ENCODE measurements at regions not wholly inside any gene's neighbourhood (a gene's known extent, or its start where the extent isn't known, plus 50 kb on each side); places are given as distances from the start of the nearest gene placed in this dataset.
"Not testable (repeated sequence)": the region's sequence is repeated elsewhere in the genome, so short reads cannot be mapped to it uniquely, and the experiment has no call there.

DNA sequence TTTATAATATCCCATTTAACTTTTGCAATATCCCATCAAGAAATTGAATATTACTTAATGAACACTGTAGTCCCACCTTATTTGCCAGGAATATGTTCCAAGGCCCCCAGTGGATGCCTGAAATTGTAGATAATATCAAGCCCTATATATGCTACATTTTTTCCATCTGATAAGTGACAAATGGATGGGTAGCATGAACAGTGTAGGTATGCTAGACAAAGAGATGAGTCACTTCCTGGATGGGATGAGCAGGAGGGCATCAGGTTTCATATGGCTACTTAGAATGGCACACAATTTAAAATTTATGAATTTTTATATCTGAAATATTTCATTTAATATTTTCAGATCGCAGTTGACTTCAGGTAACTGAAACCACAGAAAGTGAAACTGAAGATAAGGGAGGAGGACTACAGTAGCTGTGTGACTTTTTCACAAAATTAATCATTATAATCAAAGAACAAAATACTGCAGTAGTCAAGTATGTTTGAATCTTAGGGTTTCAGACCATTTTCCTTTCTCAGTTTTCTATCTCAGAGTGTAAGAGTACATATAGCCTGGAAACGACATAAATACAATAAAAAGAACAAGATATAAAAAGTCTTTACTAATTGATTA is 636.4 kb upstream of the ARRDC3 start:
- in situ Hi-C loops (cut with MboI; ENCODE audit: low pct_unique_long_range_greater_than_20kb in 2 of 9, low sequenced_read_pairs in 9 of 9, unreplicated experiment in 9 of 9), result no loop called here
- 13 to 97% (median 85%) methylated on average over 2 of the region's 2 CpGs; no CpG with 5 or more reads in 1 of the 10 experiments for WGBS, 10 experiments

DNA sequence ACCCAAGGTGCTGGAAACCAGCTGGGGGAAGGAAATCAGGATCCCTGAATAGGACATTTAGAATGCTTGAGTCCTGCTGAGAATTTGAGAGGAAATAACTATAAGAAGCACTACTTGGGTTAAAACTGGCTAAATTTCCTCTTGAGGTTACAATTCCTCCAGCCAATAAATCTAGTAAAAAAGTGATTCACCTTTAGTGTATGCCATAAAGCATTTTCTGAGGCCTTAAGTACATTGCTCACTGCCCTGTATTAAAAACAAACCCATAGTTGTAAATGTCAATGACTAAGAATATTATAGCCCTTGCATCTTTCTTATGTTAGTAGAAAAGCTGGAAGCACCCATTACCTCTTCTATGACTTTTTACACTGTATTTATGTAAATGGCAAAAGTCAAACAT is 634.7 kb upstream of the ARRDC3 start:
- H3K27ac ChIP-seq, result no peak overlapping the region
- no peak overlapping the region for H3K4me3 ChIP-seq
- peaks cover 0 to 7% of the 10 kb centered on the region in 2 donors for H3K4me1 ChIP-seq (replicated peaks in 1 of 2)
- in situ Hi-C loops (cut with MboI; ENCODE audit: low pct_unique_long_range_greater_than_20kb in 2 of 9, low sequenced_read_pairs in 9 of 9, unreplicated experiment in 9 of 9), result no loop called here
- no peak for ATAC-seq (replicated peaks in 6 of 8)

More for the DNA sequence above, 636.4 kb upstream of the ARRDC3 start:
- Histone ChIP-seq H3K4me3 (no peak overlapping the region), H3K27ac (no peak overlapping the region), H3K4me1 (replicated peaks in 1 of 2) (peaks cover 0 to 17% of the 10 kb centered on the region in 2 donors)
- no peak for ATAC-seq (replicated peaks in 6 of 8)

DNA sequence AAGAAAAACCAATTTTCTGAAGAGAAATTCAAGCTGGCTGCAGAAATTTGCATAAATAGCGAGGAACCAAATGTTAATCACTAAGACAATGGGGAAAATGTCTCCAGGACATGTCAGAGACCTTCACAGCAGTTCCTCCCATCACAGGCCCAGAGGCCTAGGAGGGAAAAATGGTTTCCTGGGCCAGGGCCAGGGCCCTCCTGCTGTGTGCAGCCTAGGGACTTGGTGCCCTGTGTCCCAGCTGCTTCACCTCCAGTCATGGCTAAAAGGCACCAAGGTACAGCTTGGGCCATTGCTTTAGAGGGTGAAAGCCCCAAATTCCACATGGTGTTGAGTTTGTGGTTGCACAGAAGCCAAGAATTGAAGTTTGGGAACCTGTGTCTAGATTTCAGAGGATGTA is 628.7 kb upstream of the ARRDC3 start:
- in situ Hi-C loops (cut with MboI; ENCODE audit: low pct_unique_long_range_greater_than_20kb in 2 of 9, low sequenced_read_pairs in 9 of 9, unreplicated experiment in 9 of 9); H3K4me3 ChIP-seq; H3K27ac ChIP-seq; ATAC-seq (replicated peaks in 6 of 8); H3K4me1 ChIP-seq (replicated peaks in 1 of 2): not testable (repeated sequence)
- WGBS, 10 experiments, result 14 to 100% (median 36%) methylated on average over 1 of the region's 1 CpG; no CpG with 5 or more reads in 4 of the 10 experiments

DNA sequence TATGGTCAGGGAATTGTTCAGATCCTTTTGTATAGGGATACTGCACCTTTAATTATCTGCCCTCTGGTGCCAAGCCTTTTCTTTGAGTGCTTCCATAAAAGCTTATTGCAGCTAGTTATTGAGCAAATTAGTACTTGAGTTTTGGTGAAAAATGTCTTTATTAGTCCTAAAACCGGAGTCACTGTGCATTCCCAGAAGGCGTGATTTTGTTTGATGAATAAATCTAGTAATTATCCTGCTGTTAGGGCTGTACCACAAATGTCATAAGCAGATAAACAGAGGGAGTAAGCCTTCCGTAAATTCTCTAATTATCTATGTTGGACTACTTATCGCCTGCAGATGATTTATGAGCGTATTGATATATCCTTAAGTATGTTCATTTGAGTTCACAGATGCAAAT is 620.7 kb upstream of the ARRDC3 start:
- ATAC-seq (replicated peaks in 6 of 8), result peak in 4 of 8 experiments; percentile 14 to 40 (median 26)
- H3K27ac ChIP-seq, result peak overlapping the region in 1 of 2 donors; percentile 13
- no peak overlapping the region for H3K4me3 ChIP-seq
- peaks cover 6 to 45% of the 10 kb centered on the region in 2 donors for H3K4me1 ChIP-seq (replicated peaks in 1 of 2)
- in situ Hi-C loops (cut with MboI; ENCODE audit: low pct_unique_long_range_greater_than_20kb in 2 of 9, low sequenced_read_pairs in 9 of 9, unreplicated experiment in 9 of 9), result no loop called here
- 13 to 80% (median 66%) methylated on average over 2 to 5 of the region's 5 CpGs for WGBS, 10 experiments

GRCh38 chr5:92002721-92003274 is 619.7 kb upstream of the ARRDC3 start:
- 42 to 100% (median 72%) methylated on average over 1 to 4 of the region's 4 CpGs for WGBS, 10 experiments
- ATAC-seq (replicated peaks in 6 of 8), result peak in 5 of 8 experiments; percentile 88 to 92 (median 91)
- in situ Hi-C loops (cut with MboI; ENCODE audit: low pct_unique_long_range_greater_than_20kb in 2 of 9, low sequenced_read_pairs in 9 of 9, unreplicated experiment in 9 of 9), result no loop called here
- Histone ChIP-seq H3K27ac (no peak overlapping the region), H3K4me1 (replicated peaks in 1 of 2) (peaks cover 6 to 45% of the 10 kb centered on the region in 2 donors), H3K4me3 (no peak overlapping the region)

DNA sequence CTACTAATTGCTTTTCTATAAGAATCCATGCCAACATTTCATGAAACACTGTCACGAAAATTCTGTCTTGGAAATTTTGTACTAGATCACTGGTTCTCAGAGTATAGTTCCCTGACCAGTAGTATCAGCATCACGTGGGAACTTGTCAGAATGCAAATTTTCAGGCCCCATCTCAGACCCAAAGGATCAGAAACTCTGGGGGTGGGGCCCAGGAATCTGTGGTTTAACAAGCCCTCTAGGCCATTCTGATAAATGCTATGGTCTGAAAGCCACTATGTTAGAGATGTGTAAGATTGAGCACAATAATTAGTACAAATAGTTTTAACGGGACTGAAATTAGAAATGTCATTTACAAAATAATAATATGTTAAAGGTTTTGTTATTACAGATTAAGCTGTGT is 615.7 kb upstream of the ARRDC3 start:
- in situ Hi-C loops (cut with MboI; ENCODE audit: low pct_unique_long_range_greater_than_20kb in 2 of 9, low sequenced_read_pairs in 9 of 9, unreplicated experiment in 9 of 9), result no loop called here
- no peak for ATAC-seq (replicated peaks in 6 of 8)
- Histone ChIP-seq H3K4me3 (no peak overlapping the region), H3K27ac (no peak overlapping the region), H3K4me1 (replicated peaks in 1 of 2) (peaks cover 2 to 23% of the 10 kb centered on the region in 2 donors)
- WGBS, 10 experiments, result 8 to 100% (median 50%) methylated on average over 2 to 3 of the region's 3 CpGs; no CpG with 5 or more reads in 1 of the 10 experiments

GRCh38 chr5:91983869-91984268 is 600.8 kb upstream of the ARRDC3 start:
- Histone ChIP-seq H3K4me1 (replicated peaks in 1 of 2) (peaks cover 0 to 3% of the 10 kb centered on the region in 2 donors), H3K27ac (no peak overlapping the region), H3K4me3 (no peak overlapping the region)
- ATAC-seq (replicated peaks in 6 of 8), result no peak
- in situ Hi-C loops (cut with MboI; ENCODE audit: low pct_unique_long_range_greater_than_20kb in 2 of 9, low sequenced_read_pairs in 9 of 9, unreplicated experiment in 9 of 9), result no loop called here
- WGBS, 10 experiments, result 0 to 100% (median 85%) methylated on average over 1 of the region's 1 CpG; no CpG with 5 or more reads in 2 of the 10 experiments

DNA sequence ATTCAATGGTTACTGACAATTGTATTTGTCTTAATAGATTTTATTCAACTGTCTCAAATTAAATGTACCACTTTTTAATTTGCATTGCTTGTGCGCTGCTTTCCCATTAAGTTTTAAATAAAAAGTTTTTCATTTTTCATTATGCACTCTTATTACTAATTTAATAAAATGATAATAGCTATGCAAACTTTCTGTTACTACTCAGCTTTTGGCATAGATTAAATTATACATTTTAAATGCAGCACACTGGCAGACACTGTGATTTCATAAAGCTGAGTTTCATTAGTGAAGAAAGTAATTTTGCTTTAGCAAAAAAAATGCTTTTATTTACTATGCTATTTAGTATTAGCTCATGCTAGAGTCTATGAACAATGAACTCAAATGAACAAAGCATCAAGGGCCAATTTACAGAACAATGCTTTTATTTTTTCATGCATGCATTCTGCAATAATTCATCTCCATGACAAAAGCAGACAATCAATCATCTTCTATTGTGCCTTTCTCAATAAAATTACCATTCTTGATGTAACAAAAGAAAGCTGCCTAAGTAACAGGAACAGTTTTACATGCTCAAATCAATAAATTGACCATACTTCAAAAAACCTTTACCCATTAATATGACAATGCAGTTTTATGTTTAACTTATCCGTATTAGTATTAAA is 595.2 kb upstream of the ARRDC3 start:
- in situ Hi-C loops (cut with MboI; ENCODE audit: low pct_unique_long_range_greater_than_20kb in 2 of 9, low sequenced_read_pairs in 9 of 9, unreplicated experiment in 9 of 9), result no loop called here
- 14 to 87% (median 63%) methylated on average over 1 to 2 of the region's 2 CpGs for WGBS, 10 experiments
- Histone ChIP-seq H3K27ac (no peak overlapping the region), H3K4me1 (replicated peaks in 1 of 2) (peaks cover 6 to 24% of the 10 kb centered on the region in 2 donors), H3K4me3 (no peak overlapping the region)
- ATAC-seq (replicated peaks in 6 of 8), result peak in 1 of 8 experiments; percentile 15

GRCh38 chr5:91977579-91977978 is 594.5 kb upstream of the ARRDC3 start:
- Histone ChIP-seq H3K4me3 (no peak overlapping the region), H3K27ac (no peak overlapping the region), H3K4me1 (replicated peaks in 1 of 2) (peaks cover 6 to 24% of the 10 kb centered on the region in 2 donors)
- in situ Hi-C loops (cut with MboI; ENCODE audit: low pct_unique_long_range_greater_than_20kb in 2 of 9, low sequenced_read_pairs in 9 of 9, unreplicated experiment in 9 of 9), result no loop called here
- ATAC-seq (replicated peaks in 6 of 8), result no peak

GRCh38 chr5:91976451-91976850 is 593.3 kb upstream of the ARRDC3 start:
- Histone ChIP-seq H3K27ac (no peak overlapping the region), H3K4me3 (no peak overlapping the region), H3K4me1 (replicated peaks in 1 of 2) (peaks cover 12 to 24% of the 10 kb centered on the region in 2 donors)
- in situ Hi-C loops (cut with MboI; ENCODE audit: low pct_unique_long_range_greater_than_20kb in 2 of 9, low sequenced_read_pairs in 9 of 9, unreplicated experiment in 9 of 9), result no loop called here
- ATAC-seq (replicated peaks in 6 of 8), result peak in 3 of 8 experiments; percentile 16 to 43 (median 29)
- WGBS, 10 experiments, result 0 to 60% (median 24%) methylated on average over 1 to 3 of the region's 3 CpGs

- ATAC-seq (replicated peaks in 6 of 8), result no peak
- in situ Hi-C loops (cut with MboI; ENCODE audit: low pct_unique_long_range_greater_than_20kb in 2 of 9, low sequenced_read_pairs in 9 of 9, unreplicated experiment in 9 of 9), result no loop called here
- Histone ChIP-seq H3K27ac (no peak overlapping the region), H3K4me1 (replicated peaks in 1 of 2) (no peaks in the 10 kb centered on the region), H3K4me3 (no peak overlapping the region)
- 17 to 100% (median 73%) methylated on average over 1 of the region's 1 CpG; no CpG with 5 or more reads in 4 of the 10 experiments for WGBS, 10 experiments
These were observed 580.0 kb upstream of the ARRDC3 start for GRCh38 chr5:91963166-91963565.

- no peak overlapping the region for H3K4me3 ChIP-seq
- ATAC-seq (replicated peaks in 6 of 8), result peak in 1 of 8 experiments; percentile 66
- in situ Hi-C loops (cut with MboI; ENCODE audit: low pct_unique_long_range_greater_than_20kb in 2 of 9, low sequenced_read_pairs in 9 of 9, unreplicated experiment in 9 of 9), result no loop called here
These were observed 574.5 kb upstream of the ARRDC3 start for GRCh38 chr5:91957666-91958065.

DNA sequence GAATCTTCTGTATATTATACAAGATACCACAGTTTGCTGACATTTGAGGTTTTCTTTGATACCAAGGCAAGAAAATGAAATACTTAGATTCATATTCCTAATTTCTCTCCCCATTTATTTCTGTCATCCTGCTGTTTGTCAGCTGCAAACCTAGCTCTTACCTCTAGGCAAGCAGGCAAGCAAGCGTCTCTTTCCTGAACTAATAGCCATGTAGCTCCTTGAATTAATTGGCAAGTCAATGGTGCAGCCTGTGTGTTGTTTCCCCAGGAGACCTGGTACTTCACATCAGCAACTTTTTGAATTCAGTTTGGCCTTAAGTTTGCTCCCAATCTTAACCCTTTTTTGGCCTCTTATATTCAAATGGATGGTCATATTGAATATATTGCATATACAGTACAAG is 573.6 kb upstream of the ARRDC3 start:
- no peak overlapping the region for H3K4me3 ChIP-seq
- no peak overlapping the region for H3K27ac ChIP-seq
- H3K4me1 ChIP-seq (replicated peaks in 1 of 2), result no peaks in the 10 kb centered on the region
- in situ Hi-C loops (cut with MboI; ENCODE audit: low pct_unique_long_range_greater_than_20kb in 2 of 9, low sequenced_read_pairs in 9 of 9, unreplicated experiment in 9 of 9), result no loop called here
- 0 to 83% (median 59%) methylated on average over 1 of the region's 1 CpG; no CpG with 5 or more reads in 4 of the 10 experiments for WGBS, 10 experiments
- no peak for ATAC-seq (replicated peaks in 6 of 8)

More at GRCh38 chr5:91957666-91958065, 574.5 kb upstream of the ARRDC3 start:
- 0 to 100% (median 20%) methylated on average over 1 of the region's 1 CpG; no CpG with 5 or more reads in 7 of the 10 experiments for WGBS, 10 experiments
- no peak overlapping the region for H3K27ac ChIP-seq
- no peaks in the 10 kb centered on the region for H3K4me1 ChIP-seq (replicated peaks in 1 of 2)
